GM12891 (cell line): ENCODE measurements at regions not wholly inside any gene's neighbourhood (a gene's known extent, or its start where the extent isn't known, plus 50 kb on each side); places are given as distances from the start of the nearest gene placed in this dataset.

ENCODE experiments used
- PAX5 ChIP-seq: IDR thresholded peaks from 2 replicates; pipeline ENCODE4 v1.6.1; 2011; ENCODE audit warnings: low read length, moderate library complexity, mild to moderate bottlenecking; ENCODE audit not compliant: insufficient read depth, severe bottlenecking
- POLR2A ChIP-seq: IDR thresholded peaks from 2 replicates; pipeline ENCODE4 v1.6.1; 2011; ENCODE audit warnings: low read depth, low read length, control low read depth
- POLR2AphosphoS5 ChIP-seq: IDR thresholded peaks from 2 replicates; pipeline ENCODE4 v1.6.1; 2011; ENCODE audit warnings: low read depth, low read length, control low read depth

DNA sequence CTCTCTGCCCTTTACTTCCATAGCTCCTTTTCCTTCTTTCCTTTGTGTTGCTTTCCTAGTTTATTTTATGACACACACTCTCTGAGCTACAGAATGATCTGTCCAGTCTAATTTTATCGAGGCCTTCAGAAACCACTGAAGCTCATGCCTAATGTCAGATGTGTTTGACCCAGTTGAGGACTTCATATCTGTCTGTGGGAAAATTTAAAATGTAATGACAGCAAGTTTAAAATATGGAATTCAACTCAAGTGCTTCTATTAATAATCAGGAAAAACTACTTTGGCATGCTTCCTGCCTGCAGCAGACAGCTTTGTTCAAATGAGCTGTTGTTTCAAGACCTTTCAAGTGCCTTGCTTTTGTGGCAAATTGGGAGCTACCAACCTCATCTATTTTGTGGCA is 261.8 kb upstream of the MTNR1B start:
- no peak for TF ChIP-seq POLR2A
- TF ChIP-seq POLR2AphosphoS5, result no peak
- no peak for TF ChIP-seq PAX5
